Activated CD4-positive, alpha-beta T cell treated with anti-CD3 and anti-CD28 coated beads, Interleukin-2, amount 50 U/mL, for 16 hours (primary cell): ENCODE measurements at regions not wholly inside any gene's neighbourhood (a gene's known extent, or its start where the extent isn't known, plus 50 kb on each side); places are given as distances from the start of the nearest gene placed in this dataset.

Source experiments
- DNase-seq: peaks from one replicate; pipeline ENCODE4 v3.0.0-alpha.2; 2020

- DNase-seq: no peak
Measured at GRCh38 chr2:16716024-16716423, 50.4 kb upstream of the CYRIA start.
